OCI-LY7 (cell line): ENCODE measurements at regions not wholly inside any gene's neighbourhood (a gene's known extent, or its start where the extent isn't known, plus 50 kb on each side); places are given as distances from the start of the nearest gene placed in this dataset.

ENCODE experiments used
- EZH2phosphoT487 ChIP-seq: fragments of 200-600 bp; sonication (generic); IDR thresholded peaks from 2 replicates; pipeline ENCODE4 v1.6.1; 2018; ENCODE audit warnings: low read depth, borderline replicate concordance, mild to moderate bottlenecking, mixed run types, antibody characterized with exemption, low read length, moderate library complexity, mixed read lengths
- TF ChIP-seq, protein P1 (sequence below): fragments of 200-600 bp; sonication (generic); conservative IDR thresholded peaks from 2 replicates; pipeline ENCODE4 v1.5.1; 2014; ENCODE audit warnings: mild to moderate bottlenecking, antibody characterized with exemption, low read length, moderate library complexity, mixed read lengths

DNA sequence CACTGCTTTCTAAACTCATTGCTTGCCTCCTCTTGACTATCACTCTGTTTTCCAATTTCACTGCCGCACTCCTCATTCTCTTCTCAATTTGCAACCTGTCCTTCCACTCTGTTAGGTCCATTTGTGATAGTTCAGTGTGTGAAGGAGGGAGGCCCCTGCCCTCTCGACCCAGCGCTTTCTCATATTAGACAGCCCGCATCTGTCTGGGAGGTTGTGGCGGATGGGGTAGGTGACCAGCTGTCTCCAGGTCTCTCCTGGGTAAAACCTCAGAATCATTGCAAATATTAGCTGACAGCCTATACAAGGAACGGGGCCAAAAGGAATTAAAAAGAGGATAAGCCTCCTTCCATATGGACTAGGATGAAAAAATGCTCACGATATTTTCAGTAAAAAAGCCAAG lies 358.3 kb downstream of the SHQ1 start:
- TF ChIP-seq, protein P1, sequence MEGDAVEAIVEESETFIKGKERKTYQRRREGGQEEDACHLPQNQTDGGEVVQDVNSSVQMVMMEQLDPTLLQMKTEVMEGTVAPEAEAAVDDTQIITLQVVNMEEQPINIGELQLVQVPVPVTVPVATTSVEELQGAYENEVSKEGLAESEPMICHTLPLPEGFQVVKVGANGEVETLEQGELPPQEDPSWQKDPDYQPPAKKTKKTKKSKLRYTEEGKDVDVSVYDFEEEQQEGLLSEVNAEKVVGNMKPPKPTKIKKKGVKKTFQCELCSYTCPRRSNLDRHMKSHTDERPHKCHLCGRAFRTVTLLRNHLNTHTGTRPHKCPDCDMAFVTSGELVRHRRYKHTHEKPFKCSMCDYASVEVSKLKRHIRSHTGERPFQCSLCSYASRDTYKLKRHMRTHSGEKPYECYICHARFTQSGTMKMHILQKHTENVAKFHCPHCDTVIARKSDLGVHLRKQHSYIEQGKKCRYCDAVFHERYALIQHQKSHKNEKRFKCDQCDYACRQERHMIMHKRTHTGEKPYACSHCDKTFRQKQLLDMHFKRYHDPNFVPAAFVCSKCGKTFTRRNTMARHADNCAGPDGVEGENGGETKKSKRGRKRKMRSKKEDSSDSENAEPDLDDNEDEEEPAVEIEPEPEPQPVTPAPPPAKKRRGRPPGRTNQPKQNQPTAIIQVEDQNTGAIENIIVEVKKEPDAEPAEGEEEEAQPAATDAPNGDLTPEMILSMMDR: no peak
- TF ChIP-seq EZH2phosphoT487: no peak
